ENCODE measurements at regions not wholly inside any gene's neighbourhood (a gene's known extent, or its start where the extent isn't known, plus 50 kb on each side); places are given as distances from the start of the nearest gene placed in this dataset.

DNA sequence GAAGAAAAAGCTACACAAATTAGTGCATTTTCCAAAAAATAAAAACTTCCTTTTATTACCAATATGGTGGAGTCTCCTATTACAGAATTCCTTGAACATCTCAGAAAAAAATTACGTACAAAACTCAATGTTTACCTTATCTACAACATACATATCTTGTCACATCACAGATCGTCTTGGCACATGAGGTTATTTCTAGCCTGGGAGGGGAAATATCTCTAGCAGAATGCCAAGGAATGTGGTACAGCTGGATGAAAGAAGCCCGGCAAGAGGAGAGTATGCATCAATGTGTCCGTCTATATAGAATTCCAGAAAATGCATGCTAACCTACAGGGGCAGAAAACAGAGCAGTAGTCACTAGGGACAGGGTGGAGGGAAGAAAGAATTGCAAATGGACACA, 443.8 kb downstream of the ZSWIM6 start:
- no peak for TF ChIP-seq POLR2A (IDR thresholded peaks at IDR 0.05)
- TF ChIP-seq, protein P1, sequence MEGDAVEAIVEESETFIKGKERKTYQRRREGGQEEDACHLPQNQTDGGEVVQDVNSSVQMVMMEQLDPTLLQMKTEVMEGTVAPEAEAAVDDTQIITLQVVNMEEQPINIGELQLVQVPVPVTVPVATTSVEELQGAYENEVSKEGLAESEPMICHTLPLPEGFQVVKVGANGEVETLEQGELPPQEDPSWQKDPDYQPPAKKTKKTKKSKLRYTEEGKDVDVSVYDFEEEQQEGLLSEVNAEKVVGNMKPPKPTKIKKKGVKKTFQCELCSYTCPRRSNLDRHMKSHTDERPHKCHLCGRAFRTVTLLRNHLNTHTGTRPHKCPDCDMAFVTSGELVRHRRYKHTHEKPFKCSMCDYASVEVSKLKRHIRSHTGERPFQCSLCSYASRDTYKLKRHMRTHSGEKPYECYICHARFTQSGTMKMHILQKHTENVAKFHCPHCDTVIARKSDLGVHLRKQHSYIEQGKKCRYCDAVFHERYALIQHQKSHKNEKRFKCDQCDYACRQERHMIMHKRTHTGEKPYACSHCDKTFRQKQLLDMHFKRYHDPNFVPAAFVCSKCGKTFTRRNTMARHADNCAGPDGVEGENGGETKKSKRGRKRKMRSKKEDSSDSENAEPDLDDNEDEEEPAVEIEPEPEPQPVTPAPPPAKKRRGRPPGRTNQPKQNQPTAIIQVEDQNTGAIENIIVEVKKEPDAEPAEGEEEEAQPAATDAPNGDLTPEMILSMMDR (IDR thresholded peaks at IDR 0.05), result no peak

All from testis (tissue), 2 donors.